ENCODE measurements at regions not wholly inside any gene's neighbourhood (a gene's known extent, or its start where the extent isn't known, plus 50 kb on each side); places are given as distances from the start of the nearest gene placed in this dataset.

DNA sequence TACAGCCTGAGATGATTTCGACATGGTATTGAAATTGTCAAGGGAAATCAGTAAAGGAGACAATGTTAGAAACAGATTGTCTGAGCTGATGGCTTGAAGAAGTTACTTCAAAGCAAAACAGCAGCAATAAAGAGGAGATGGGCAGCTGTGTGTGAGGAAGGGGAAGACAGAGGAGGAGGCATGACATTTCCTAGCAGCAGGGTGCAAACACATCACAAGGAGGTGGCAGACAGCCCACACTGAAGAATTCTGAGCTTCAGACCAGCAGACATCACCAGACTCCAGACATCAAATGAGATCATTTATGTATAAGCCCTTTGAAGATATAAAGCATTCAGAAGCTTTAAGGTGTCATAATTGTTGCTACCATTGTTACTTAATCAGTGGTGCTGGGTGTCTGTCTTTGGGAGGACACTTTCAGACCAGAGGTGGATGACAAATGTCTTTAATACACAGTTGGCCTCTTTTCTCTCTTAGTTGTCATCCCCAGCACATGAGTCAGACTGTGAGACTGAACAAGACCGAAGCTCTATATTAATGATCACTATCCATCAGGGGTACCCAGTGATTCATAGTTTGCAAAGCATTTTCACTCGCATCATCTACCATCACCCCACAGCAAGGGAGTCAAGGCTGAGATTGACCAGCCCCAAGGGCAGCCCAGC is 203.9 kb downstream of the MINAR1 start:
- TF ChIP-seq, protein P1, sequence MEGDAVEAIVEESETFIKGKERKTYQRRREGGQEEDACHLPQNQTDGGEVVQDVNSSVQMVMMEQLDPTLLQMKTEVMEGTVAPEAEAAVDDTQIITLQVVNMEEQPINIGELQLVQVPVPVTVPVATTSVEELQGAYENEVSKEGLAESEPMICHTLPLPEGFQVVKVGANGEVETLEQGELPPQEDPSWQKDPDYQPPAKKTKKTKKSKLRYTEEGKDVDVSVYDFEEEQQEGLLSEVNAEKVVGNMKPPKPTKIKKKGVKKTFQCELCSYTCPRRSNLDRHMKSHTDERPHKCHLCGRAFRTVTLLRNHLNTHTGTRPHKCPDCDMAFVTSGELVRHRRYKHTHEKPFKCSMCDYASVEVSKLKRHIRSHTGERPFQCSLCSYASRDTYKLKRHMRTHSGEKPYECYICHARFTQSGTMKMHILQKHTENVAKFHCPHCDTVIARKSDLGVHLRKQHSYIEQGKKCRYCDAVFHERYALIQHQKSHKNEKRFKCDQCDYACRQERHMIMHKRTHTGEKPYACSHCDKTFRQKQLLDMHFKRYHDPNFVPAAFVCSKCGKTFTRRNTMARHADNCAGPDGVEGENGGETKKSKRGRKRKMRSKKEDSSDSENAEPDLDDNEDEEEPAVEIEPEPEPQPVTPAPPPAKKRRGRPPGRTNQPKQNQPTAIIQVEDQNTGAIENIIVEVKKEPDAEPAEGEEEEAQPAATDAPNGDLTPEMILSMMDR (IDR thresholded peaks at IDR 0.05) = no peak
- no peak for TF ChIP-seq EZH2 (IDR thresholded peaks at IDR 0.05; ENCODE audit: borderline replicate concordance, insufficient read depth, low read depth, low read length, poor library complexity, severe bottlenecking)

Measured in B cell (primary cell).